ENCODE measurements at regions not wholly inside any gene's neighbourhood (a gene's known extent, or its start where the extent isn't known, plus 50 kb on each side); places are given as distances from the start of the nearest gene placed in this dataset.
"Not testable (repeated sequence)": the region's sequence is repeated elsewhere in the genome, so short reads cannot be mapped to it uniquely, and the experiment has no call there.

DNA sequence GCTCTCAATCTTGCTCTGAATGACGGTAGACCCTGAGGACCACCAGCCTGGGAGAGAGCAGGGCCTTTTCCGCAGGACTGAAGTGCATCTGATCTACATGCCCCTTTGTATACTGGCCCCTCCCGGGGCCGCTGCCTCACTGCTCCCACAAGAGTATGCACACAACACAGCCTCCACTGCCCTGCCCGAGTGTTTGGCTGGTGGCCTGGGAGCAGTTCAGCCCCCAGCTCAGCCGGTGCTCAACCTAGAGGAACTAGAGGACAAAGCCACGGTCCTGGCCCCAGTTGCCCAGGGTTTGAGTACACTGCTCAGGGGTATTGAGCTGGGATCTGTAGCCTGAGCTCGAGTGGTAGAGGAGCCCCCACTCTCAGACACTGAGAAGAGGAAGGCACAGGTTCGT is 118.9 kb upstream of the CAB39 start:
- no peak for TF ChIP-seq ZNF274 (IDR thresholded peaks at IDR 0.05; ENCODE audit: low read depth, low read length)
- H3K4me3 ChIP-seq (ENCODE audit: low read length): no peak overlapping the region

- no peak for TF ChIP-seq ZNF274 (IDR thresholded peaks at IDR 0.05; ENCODE audit: low read depth, low read length)
- no peak overlapping the region for H3K4me3 ChIP-seq (ENCODE audit: low read length)
These were observed 118.3 kb upstream of the CAB39 start for GRCh38 chr2:230594286-230594840.

DNA sequence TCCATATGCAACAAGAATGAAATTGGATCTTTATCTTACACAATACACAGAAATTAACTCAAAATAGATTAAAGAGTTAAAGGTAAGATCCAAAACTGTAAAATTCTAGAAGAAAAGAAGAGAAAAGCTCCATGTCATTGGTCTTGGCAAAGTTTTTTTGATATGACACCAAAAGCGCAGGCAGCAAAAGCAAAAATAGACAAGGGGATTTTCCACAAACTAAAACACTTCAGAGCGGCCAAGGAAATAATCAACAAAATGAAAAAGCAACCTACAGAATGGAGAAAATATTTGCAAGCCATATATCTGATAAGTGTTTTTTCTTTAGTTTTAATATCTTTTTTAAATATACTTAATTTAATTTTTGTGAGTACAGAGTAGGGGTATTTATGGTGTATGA is 112.8 kb upstream of the CAB39 start:
- TF ChIP-seq ZNF274 (IDR thresholded peaks at IDR 0.05; ENCODE audit: low read depth, low read length): no peak
- no peak overlapping the region for H3K4me3 ChIP-seq (ENCODE audit: low read length)

GRCh38 chr2:230600285-230600684 is 112.4 kb upstream of the CAB39 start:
- no peak for TF ChIP-seq ZNF274 (IDR thresholded peaks at IDR 0.05; ENCODE audit: low read depth, low read length)
- H3K4me3 ChIP-seq (ENCODE audit: low read length): no peak overlapping the region; the same call in 1 of the 2 replicates

GRCh38 chr2:230600881-230601280 is 111.8 kb upstream of the CAB39 start:
- TF ChIP-seq ZNF274 (IDR thresholded peaks at IDR 0.05; ENCODE audit: low read depth, low read length): no peak
- H3K4me3 ChIP-seq (ENCODE audit: low read length): no peak overlapping the region; the same call in 1 of the 2 replicates

DNA sequence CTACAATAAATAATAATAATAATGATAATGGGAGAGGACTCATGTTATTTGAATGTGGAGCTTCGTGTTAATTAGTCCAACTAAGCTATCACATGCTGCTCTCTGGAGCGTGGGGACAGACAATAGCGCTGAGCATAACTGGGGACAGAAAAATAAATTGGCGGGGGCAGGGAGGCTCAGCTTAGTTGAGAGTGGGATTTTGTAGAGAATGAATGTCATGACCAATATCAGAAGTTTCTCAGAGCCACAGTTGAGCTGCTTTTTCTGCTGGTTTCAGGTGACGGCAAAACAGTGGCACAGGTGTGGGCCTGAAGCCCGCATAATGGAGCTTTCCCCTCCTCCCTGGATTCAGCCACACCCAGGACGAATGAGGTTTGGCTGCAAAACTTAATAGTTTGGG is 111.1 kb upstream of the CAB39 start:
- H3K4me3 ChIP-seq (ENCODE audit: low read length): no peak overlapping the region; the same call in 1 of the 2 replicates
- no peak for TF ChIP-seq ZNF274 (IDR thresholded peaks at IDR 0.05; ENCODE audit: low read depth, low read length)

GRCh38 chr2:230602562-230603230 is 109.9 kb upstream of the CAB39 start:
- H3K4me3 ChIP-seq (ENCODE audit: low read length): no peak overlapping the region; the same call in 1 of the 2 replicates
- no peak for TF ChIP-seq ZNF274 (IDR thresholded peaks at IDR 0.05; ENCODE audit: low read depth, low read length)

DNA sequence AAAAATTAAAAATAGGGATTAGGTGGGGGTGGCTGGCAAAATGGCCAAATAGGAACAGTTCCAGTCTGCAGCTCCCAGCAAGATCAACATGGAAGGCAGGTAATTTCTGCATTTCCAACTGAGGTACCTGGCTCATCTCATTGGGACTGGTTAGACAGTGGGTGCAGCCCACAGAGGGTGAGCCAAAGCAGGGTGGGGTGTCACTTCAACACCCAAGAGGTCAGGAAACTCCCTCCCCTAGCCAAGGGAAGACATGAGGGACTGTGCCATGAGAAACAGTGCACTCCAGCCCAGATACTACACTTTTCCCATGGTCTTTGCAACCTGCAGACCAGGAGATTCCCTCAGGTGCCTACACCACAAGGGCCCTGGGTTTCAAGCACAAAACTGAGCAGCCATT is 109.3 kb upstream of the CAB39 start:
- not testable (repeated sequence) for H3K4me3 ChIP-seq (ENCODE audit: low read length)

DNA sequence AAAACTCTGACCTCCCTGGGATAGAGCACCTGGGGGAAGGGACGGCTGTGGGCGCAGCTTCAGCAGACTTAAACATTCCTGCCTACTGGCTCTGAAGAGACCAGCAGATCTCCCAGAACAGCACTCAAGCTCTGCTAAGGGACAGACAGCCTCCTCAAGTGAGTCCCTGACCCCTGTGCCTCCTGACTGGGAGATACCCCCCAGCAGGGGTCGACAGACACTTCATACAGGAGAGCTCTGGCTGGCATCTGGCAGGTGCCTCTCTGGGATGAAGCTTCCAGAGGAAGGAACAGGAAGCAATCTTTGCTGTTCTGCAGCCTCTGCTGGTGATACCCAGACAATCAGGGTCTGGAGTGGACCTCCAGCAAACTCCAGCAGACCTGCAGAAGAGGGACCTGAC is 108.5 kb upstream of the CAB39 start:
- H3K4me3 ChIP-seq (ENCODE audit: low read length): not testable (repeated sequence)

- no peak for TF ChIP-seq ZNF274 (IDR thresholded peaks at IDR 0.05; ENCODE audit: low read depth, low read length)
- no peak overlapping the region for H3K4me3 ChIP-seq (ENCODE audit: low read length)
These were observed 98.6 kb upstream of the CAB39 start for GRCh38 chr2:230614040-230614439.

DNA sequence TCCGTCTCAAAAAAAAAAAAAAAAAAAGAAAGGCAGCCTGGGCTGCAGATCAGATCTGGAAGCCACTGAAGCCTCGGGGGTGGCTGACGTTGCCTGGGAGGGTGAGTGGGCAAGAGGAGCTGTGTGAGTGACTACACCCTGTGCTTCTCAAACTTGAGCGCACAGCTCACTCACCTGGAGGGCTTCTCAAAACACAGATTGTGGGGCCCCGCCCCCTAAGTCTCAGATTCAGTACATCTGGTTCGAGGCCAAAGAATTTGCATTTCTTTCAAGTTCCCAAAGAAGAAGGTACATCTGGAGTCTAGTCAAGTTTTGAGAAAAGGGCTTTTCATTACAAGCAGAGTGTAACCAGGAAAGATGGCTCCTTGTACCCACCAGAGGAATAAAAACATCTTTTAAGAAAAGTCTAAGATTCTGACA is 97.7 kb upstream of the CAB39 start:
- TF ChIP-seq ZNF274 (IDR thresholded peaks at IDR 0.05; ENCODE audit: low read depth, low read length): no peak
- H3K4me3 ChIP-seq (ENCODE audit: low read length): no peak overlapping the region

DNA sequence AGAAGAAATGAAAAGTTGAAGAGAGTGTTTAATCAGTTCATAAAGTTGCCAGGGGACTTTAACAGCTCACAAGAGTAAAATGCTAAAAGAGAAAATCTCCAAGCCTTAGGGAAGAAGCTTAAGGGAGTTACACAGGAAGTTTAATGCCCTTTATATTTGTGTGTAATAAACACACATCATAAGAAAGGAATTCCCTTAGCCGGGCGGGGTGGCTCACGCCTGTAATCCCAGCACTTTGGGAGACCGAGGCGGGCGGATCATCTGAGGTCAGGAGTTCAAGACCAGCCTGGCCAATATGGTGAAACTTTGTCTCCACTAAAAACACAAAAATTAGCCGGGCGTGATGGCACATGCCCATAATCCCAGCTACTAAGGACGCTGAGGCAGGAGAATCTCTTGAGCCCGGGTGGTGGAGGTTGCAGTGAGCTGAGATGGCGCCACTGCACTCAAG is 95.4 kb upstream of the CAB39 start:
- H3K4me3 ChIP-seq (ENCODE audit: low read length): not testable (repeated sequence)

- no peak for TF ChIP-seq ZNF274 (IDR thresholded peaks at IDR 0.05; ENCODE audit: low read depth, low read length)
These were observed 93.2 kb upstream of the CAB39 start for GRCh38 chr2:230619491-230619890.

DNA sequence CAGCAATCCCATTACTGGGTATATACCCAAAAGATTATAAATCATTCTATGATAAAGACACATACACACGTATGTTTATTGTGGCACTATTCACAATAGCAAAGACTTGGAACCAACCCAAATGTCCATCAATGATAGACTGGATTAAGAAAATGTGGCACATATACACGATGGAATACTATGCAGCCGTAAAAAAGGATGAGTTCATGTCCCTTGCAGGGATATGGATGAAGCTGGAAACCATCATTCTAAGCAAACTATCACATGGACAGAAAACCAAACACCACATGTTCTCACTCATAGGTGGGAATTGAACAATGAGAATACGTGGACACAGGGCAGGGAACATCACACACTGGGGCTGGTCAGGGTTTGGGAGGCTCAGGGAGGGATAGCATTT is 87.4 kb upstream of the CAB39 start:
- not testable (repeated sequence) for H3K4me3 ChIP-seq (ENCODE audit: low read length)

More at GRCh38 chr2:230619491-230619890, 93.2 kb upstream of the CAB39 start:
- H3K4me3 ChIP-seq (ENCODE audit: low read length): no peak overlapping the region

DNA sequence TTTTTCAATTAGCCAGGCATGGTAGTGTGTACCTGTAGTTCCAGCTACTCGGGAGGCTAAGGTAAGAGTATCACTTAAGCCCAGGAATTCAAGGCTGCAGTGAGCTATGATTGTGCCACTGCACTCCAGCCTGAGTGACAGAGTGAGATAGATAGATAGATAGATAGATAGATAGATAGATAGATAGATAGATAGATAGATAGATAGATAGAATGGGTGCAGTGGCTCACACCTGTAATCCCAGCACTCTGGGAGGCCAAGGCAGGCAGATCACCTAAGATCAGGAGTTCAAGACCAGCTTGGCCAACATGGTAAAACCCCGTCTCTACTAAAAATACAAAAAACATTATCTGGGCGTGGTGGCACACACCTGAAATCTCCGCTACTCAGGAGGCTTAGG is 85.6 kb upstream of the CAB39 start:
- H3K4me3 ChIP-seq (ENCODE audit: low read length): not testable (repeated sequence)
